ENCODE measurements at regions not wholly inside any gene's neighbourhood (a gene's known extent, or its start where the extent isn't known, plus 50 kb on each side); places are given as distances from the start of the nearest gene placed in this dataset.

GRCh38 chr12:125295550-125295949, 230.3 kb downstream of the AACS start:
- no peak overlapping the region for H3K4me3 ChIP-seq (ENCODE audit: severe bottlenecking)
- peaks cover under 1% of the 10 kb centered on the region for H3K27me3 ChIP-seq (ENCODE audit: insufficient read depth, poor library complexity, severe bottlenecking)
- H3K4me1 ChIP-seq (ENCODE audit: insufficient read depth, poor library complexity, severe bottlenecking) = no peaks in the 10 kb centered on the region
- TF ChIP-seq, protein P1, sequence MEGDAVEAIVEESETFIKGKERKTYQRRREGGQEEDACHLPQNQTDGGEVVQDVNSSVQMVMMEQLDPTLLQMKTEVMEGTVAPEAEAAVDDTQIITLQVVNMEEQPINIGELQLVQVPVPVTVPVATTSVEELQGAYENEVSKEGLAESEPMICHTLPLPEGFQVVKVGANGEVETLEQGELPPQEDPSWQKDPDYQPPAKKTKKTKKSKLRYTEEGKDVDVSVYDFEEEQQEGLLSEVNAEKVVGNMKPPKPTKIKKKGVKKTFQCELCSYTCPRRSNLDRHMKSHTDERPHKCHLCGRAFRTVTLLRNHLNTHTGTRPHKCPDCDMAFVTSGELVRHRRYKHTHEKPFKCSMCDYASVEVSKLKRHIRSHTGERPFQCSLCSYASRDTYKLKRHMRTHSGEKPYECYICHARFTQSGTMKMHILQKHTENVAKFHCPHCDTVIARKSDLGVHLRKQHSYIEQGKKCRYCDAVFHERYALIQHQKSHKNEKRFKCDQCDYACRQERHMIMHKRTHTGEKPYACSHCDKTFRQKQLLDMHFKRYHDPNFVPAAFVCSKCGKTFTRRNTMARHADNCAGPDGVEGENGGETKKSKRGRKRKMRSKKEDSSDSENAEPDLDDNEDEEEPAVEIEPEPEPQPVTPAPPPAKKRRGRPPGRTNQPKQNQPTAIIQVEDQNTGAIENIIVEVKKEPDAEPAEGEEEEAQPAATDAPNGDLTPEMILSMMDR (IDR thresholded peaks at IDR 0.05; ENCODE audit: poor library complexity, severe bottlenecking) = no peak
- no peaks in the 10 kb centered on the region for H3K36me3 ChIP-seq (ENCODE audit: low read depth)
- ATAC-seq (ENCODE audit: low read depth) = no peak
- no peaks in the 10 kb centered on the region for H3K9me3 ChIP-seq (ENCODE audit: severe bottlenecking)
- no peak overlapping the region for H3K27ac ChIP-seq (ENCODE audit: poor library complexity, severe bottlenecking)
- DNase-seq (ENCODE audit: low spot score) = no peak

DNA sequence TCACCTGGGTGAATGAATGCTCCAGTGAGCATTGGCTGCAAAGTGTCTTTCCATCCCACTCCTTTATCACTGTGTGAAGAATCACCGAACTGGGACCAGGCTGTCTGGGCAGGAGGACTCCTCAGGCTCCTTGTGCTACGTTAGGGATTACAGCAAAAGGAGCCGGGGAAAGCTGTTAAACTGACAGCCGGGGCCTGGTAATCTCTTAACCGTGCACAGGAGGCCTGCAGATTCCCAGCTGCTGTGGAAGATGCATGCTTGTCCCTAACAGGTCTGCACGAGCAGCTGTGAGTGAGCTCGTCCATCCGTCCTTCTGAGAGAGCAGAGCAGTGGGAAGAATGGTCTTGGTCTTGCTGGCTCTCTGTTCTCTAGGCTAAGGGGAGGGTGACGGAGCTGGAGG, 231.5 kb downstream of the AACS start:
- no peaks in the 10 kb centered on the region for H3K27me3 ChIP-seq (ENCODE audit: insufficient read depth, poor library complexity, severe bottlenecking)
- H3K27ac ChIP-seq (ENCODE audit: poor library complexity, severe bottlenecking) = no peak overlapping the region
- DNase-seq (ENCODE audit: low spot score) (no peak), ATAC-seq (ENCODE audit: low read depth) (no peak)
- H3K9me3 ChIP-seq (ENCODE audit: severe bottlenecking) = no peaks in the 10 kb centered on the region
- no peaks in the 10 kb centered on the region for H3K4me1 ChIP-seq (ENCODE audit: insufficient read depth, poor library complexity, severe bottlenecking)
- TF ChIP-seq, protein P1 (IDR thresholded peaks at IDR 0.05; ENCODE audit: poor library complexity, severe bottlenecking) = no peak
- no peaks in the 10 kb centered on the region for H3K36me3 ChIP-seq (ENCODE audit: low read depth)
- H3K4me3 ChIP-seq (ENCODE audit: severe bottlenecking) = no peak overlapping the region

DNA sequence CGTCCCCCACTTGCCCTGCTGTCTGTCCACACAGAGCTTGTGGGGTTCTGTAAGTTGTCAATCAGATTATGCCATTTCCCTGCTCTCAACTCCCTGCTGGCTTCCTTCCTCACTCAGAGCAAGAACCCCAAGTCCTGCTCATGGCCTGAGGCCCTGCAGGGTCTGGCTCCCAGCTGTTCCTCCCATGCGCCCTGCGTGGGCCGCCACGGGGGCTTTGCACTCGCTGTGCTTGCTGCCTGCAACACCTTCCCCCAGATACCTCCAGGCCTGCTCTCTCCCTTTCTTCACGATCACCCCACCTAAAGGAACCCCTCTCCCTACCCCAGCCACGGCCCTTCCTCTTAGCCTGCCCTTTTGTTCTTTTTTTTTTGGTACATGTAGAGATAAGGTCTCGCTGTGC, 234.6 kb downstream of the AACS start:
- Histone ChIP-seq H3K27ac (ENCODE audit: poor library complexity, severe bottlenecking) (no peak overlapping the region), H3K27me3 (ENCODE audit: insufficient read depth, poor library complexity, severe bottlenecking) (peaks cover 4% of the 10 kb centered on the region), H3K36me3 (ENCODE audit: low read depth) (no peaks in the 10 kb centered on the region), H3K9me3 (ENCODE audit: severe bottlenecking) (no peaks in the 10 kb centered on the region), H3K4me1 (ENCODE audit: insufficient read depth, poor library complexity, severe bottlenecking) (no peaks in the 10 kb centered on the region), H3K4me3 (ENCODE audit: severe bottlenecking) (no peak overlapping the region)
- no peak for ATAC-seq (ENCODE audit: low read depth)
- TF ChIP-seq, protein P1 (IDR thresholded peaks at IDR 0.05; ENCODE audit: poor library complexity, severe bottlenecking) = no peak
- DNase-seq (ENCODE audit: low spot score) = no peak

GRCh38 chr12:125300249-125300648, 235.0 kb downstream of the AACS start:
- ATAC-seq (ENCODE audit: low read depth) (no peak), DNase-seq (ENCODE audit: low spot score) (no peak)
- H3K4me3 ChIP-seq (ENCODE audit: severe bottlenecking) = no peak overlapping the region
- H3K36me3 ChIP-seq (ENCODE audit: low read depth) = no peaks in the 10 kb centered on the region
- TF ChIP-seq, protein P1 (IDR thresholded peaks at IDR 0.05; ENCODE audit: poor library complexity, severe bottlenecking) = no peak
- H3K9me3 ChIP-seq (ENCODE audit: severe bottlenecking) = no peaks in the 10 kb centered on the region
- no peaks in the 10 kb centered on the region for H3K4me1 ChIP-seq (ENCODE audit: insufficient read depth, poor library complexity, severe bottlenecking)
- no peak overlapping the region for H3K27ac ChIP-seq (ENCODE audit: poor library complexity, severe bottlenecking)
- peaks cover 8% of the 10 kb centered on the region for H3K27me3 ChIP-seq (ENCODE audit: insufficient read depth, poor library complexity, severe bottlenecking)

DNA sequence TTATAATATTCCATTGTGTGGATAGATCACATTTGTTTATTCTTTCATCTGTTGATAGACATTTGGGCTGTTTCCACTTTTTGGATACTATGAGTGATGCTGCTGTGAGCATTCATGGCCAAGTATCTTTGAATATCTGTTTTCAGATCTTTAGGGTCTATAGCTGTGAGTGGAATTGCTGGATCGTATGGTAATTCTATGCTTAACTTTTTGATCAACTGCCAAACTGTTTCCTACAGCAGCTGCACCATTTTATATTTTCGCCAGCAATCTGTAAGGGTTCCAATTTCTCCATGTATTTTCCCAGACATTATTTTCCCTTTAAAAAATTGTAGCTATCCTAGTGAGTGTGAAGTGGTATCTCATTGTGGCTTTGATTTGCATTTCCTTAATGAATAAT, 238.1 kb downstream of the AACS start:
- Histone ChIP-seq H3K9me3 (ENCODE audit: severe bottlenecking) (no peaks in the 10 kb centered on the region), H3K36me3 (ENCODE audit: low read depth) (no peaks in the 10 kb centered on the region), H3K4me1 (ENCODE audit: insufficient read depth, poor library complexity, severe bottlenecking) (no peaks in the 10 kb centered on the region), H3K27ac (ENCODE audit: poor library complexity, severe bottlenecking) (no peak overlapping the region), H3K4me3 (ENCODE audit: severe bottlenecking) (no peak overlapping the region), H3K27me3 (ENCODE audit: insufficient read depth, poor library complexity, severe bottlenecking) (peaks cover 14% of the 10 kb centered on the region)
- TF ChIP-seq, protein P1 (IDR thresholded peaks at IDR 0.05; ENCODE audit: poor library complexity, severe bottlenecking) = no peak
- ATAC-seq (ENCODE audit: low read depth) (no peak), DNase-seq (ENCODE audit: low spot score) (no peak)
